K562 (cell line): ENCODE measurements at regions not wholly inside any gene's neighbourhood (a gene's known extent, or its start where the extent isn't known, plus 50 kb on each side); places are given as distances from the start of the nearest gene placed in this dataset.

ENCODE experiments used
- ATAC-seq: fragments of 200-7000 bp; cut with Tn5 transposase; 3 replicates; pipeline ENCODE4 v1.9.1; 2020; ENCODE audit warnings: moderate library complexity
- BruUV-seq: library from RNA; stranded (reverse); fragments of 400-500 nt; replicated peaks from 2 replicates; lab custom pipeline; 2021; lab: Mats Ljungman, UMichigan
- CTCF ChIA-PET: fragments of 300-600 bp; formaldehyde crosslinking; extraction: SDS; loops from one replicate; lab custom pipeline; 2021; ENCODE audit warnings: low intra/inter-chr PET ratio; lab: Yijun Ruan, JAX
- POLR2A ChIA-PET: fragments of 300-600, 350-650 bp; sonication (Branson Sonifier 250); formaldehyde crosslinking; extraction: SDS; loops from one replicate; lab custom pipeline; 2021; ENCODE audit warnings: antibody characterized with exemption, inconsistent platforms; lab: Yijun Ruan, JAX
- DNase-seq, 4 experiments: peaks; one replicate each; pipeline versions ENCODE4 v3.0.0 to v3.0.0-alpha.2; 2011 to 2018; ENCODE audit warnings: low spot score in 3 of 4, mixed read lengths in 3 of 4; ENCODE audit errors: extremely low read depth in 1 of 4
- FAIRE-seq: peaks from 2 replicates; lab custom pipeline; 2011; peaks lifted over from hg19 to GRCh38; lab: Jason Lieb, UNC
- H2AFZ ChIP-seq: 2 replicates; pipeline ENCODE4 v1.6.0; 2011; ENCODE audit warnings: low read depth, low read length, control low read depth, inconsistent platforms
- H3K27ac ChIP-seq: fragments of 200-600 bp; 3 replicates; pipeline ENCODE4 v1.8.0; 2011; ENCODE audit warnings: low read depth, mild to moderate bottlenecking, control low read depth, inconsistent platforms, low read length, moderate library complexity, mixed read lengths; ENCODE audit errors: extremely low read depth
- H3K27me3 ChIP-seq, 2 experiments: fragments of 300-600 bp in 1 of 2; 2 replicates in 1 of 2; 3 replicates in 1 of 2; pipeline versions ENCODE4 v1.6.0 to v1.8.0; 2011; ENCODE audit warnings: inconsistent platforms in 2 of 2, low read length in 2 of 2, mild to moderate bottlenecking in 1 of 2, mixed read lengths in 1 of 2, moderate library complexity in 1 of 2; ENCODE audit not compliant: control insufficient read depth in 2 of 2, insufficient read depth in 2 of 2
- H3K36me3 ChIP-seq: fragments of 300-600 bp; 3 replicates; pipeline ENCODE4 v1.8.0; 2011; ENCODE audit warnings: mild to moderate bottlenecking, low read length, inconsistent platforms; ENCODE audit not compliant: control insufficient read depth, insufficient read depth
- H3K4me1 ChIP-seq, 2 experiments: fragments of 200-600 bp in 1 of 2; replicated peaks in 1 of 2; 2 replicates in 1 of 2; 3 replicates in 1 of 2; pipeline versions ENCODE4 v1.5.1 to v1.8.0; 2011; ENCODE audit warnings: inconsistent platforms in 2 of 2, low read length in 2 of 2, mild to moderate bottlenecking in 1 of 2, mixed read lengths in 1 of 2, moderate library complexity in 1 of 2; ENCODE audit not compliant: control insufficient read depth in 2 of 2, insufficient read depth in 2 of 2
- H3K4me2 ChIP-seq: 2 replicates; pipeline ENCODE4 v1.6.1; 2011; ENCODE audit warnings: low read length, control low read depth, inconsistent platforms, mixed read lengths; ENCODE audit not compliant: insufficient read depth
- H3K4me3 ChIP-seq: fragments of 200-600 bp; sonication (generic), shearing (Covaris generic); 2 replicates; pipeline ENCODE4 v1.5.1; 2016; ENCODE audit warnings: control low read depth, inconsistent platforms
- H3K79me2 ChIP-seq: fragments of 200-600 bp; 3 replicates; pipeline ENCODE4 v1.8.0; 2011; ENCODE audit warnings: low read length, inconsistent platforms; ENCODE audit not compliant: control insufficient read depth, insufficient read depth
- H3K9ac ChIP-seq, 2 experiments: 2 replicates each; pipeline versions ENCODE4 v1.6.0 to v1.6.1; 2011; ENCODE audit warnings: low read depth in 2 of 2, low read length in 2 of 2, control low read depth in 1 of 2, inconsistent platforms in 1 of 2, mild to moderate bottlenecking in 1 of 2, mixed read lengths in 1 of 2; ENCODE audit not compliant: insufficient read depth in 1 of 2
- H3K9me1 ChIP-seq: one replicate; pipeline ENCODE4 v1.6.0; 2011; ENCODE audit warnings: inconsistent platforms, mild to moderate bottlenecking, low read length, moderate library complexity; ENCODE audit not compliant: control insufficient read depth, insufficient read depth
- H3K9me3 ChIP-seq: replicated peaks from 2 replicates; pipeline ENCODE4 v1.5.1; 2011; ENCODE audit warnings: low read depth, low read length, inconsistent platforms; ENCODE audit not compliant: control insufficient read depth, insufficient read depth
- H4K20me1 ChIP-seq: replicated peaks from 2 replicates; pipeline ENCODE4 v1.6.1; 2011; ENCODE audit warnings: low read length, inconsistent platforms, mixed read lengths; ENCODE audit not compliant: control insufficient read depth, insufficient read depth
- TEAD4 ChIP-seq, 2 experiments: sonication (generic) in 1 of 2; formaldehyde crosslinking in 1 of 2; IDR thresholded peaks; 2 replicates each; pipeline versions ENCODE4 v1.6.1 to v1.8.0; 2012 to 2022; ENCODE audit warnings: borderline replicate concordance in 1 of 2, inconsistent platforms in 1 of 2, low read length in 1 of 2, mild to moderate bottlenecking in 1 of 2, missing genetic modification reagents in 1 of 2
- ZNF232 ChIP-seq: sonication (generic); formaldehyde crosslinking; IDR thresholded peaks from 2 replicates; pipeline ENCODE4 v1.8.0; 2022; ENCODE audit warnings: mild to moderate bottlenecking, missing genetic modification reagents
- WGBS: fragments of 100-300 bp; shearing (Covaris generic); methylation state at CpG from one replicate; pipeline ENCODE4 v1.1.6; 2016; ENCODE audit warnings: low coverage, mixed read lengths; ENCODE audit not compliant: insufficient coverage; ENCODE audit errors: missing lambda C conversion rate; 5-methylcytosine and 5-hydroxymethylcytosine counted together
- in situ Hi-C: fragments of 300-500 bp; cut with MboI; formaldehyde crosslinking; loops from 4 replicates; pipeline ENCODE4 v1.15.0; 2018; ENCODE audit warnings: inconsistent platforms, mixed read lengths
- intact Hi-C: fragments of 100-400 bp; cut with micrococcal nuclease; formaldehyde crosslinking; loops from 2 replicates; pipeline ENCODE4 v1.14.2; 2022
- TF ChIP-seq, protein P1 (sequence below), 2 experiments: IDR thresholded peaks in 1 of 2; conservative IDR thresholded peaks in 1 of 2; 2 replicates each; pipeline ENCODE4 v1.6.1; 2016; ENCODE audit warnings: low read depth in 2 of 2, mild to moderate bottlenecking in 1 of 2, missing compliant biosample characterization in 1 of 2, missing genetic modification characterization in 1 of 2, moderate library complexity in 1 of 2

DNA sequence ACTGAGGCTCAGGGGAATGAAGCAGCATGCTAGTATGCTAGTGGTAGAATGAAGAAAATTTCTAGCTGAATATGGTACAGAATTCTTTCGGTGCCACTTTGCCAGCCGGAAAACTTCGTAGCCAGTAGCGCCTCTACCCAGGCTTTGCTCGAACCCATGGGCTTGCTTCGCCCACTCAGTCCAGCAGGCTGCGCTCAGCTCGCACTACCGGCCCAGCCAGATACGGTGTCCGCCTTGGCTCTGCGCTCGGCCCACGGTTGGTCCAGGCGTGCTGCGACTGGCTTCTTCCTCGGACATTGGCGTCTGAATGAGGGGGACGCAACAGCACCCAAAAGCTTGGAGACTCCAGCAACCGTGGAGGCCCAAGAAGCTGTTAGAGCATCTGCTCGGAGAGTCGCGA lies 372.5 kb upstream of the CDH8 start:
- in situ Hi-C loops, result no loop called here
- 7% methylated on average over 23 of the region's 23 CpGs for WGBS
- no peaks in the 10 kb centered on the region for H3K79me2 ChIP-seq
- TF ChIP-seq ZNF232 (CRISPR knock-in tag) (no peak), TEAD4 (IDR thresholded peaks at IDR 0.05; ENCODE audit: low read length) (no peak), TEAD4 (CRISPR knock-in tag; IDR thresholded peaks at IDR 0.05; ENCODE audit: borderline replicate concordance) (no peak)
- TF ChIP-seq, protein P1, sequence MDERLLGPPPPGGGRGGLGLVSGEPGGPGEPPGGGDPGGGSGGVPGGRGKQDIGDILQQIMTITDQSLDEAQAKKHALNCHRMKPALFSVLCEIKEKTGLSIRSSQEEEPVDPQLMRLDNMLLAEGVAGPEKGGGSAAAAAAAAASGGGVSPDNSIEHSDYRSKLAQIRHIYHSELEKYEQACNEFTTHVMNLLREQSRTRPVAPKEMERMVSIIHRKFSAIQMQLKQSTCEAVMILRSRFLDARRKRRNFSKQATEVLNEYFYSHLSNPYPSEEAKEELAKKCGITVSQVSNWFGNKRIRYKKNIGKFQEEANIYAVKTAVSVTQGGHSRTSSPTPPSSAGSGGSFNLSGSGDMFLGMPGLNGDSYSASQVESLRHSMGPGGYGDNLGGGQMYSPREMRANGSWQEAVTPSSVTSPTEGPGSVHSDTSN (CRISPR knock-in tag; IDR thresholded peaks at IDR 0.05; ENCODE audit: low read depth), result no peak
- TF ChIP-seq, protein P1 (tag; conservative IDR thresholded peaks at IDR 0.05; ENCODE audit: low read depth), result no peak
- no peaks in the 10 kb centered on the region for H3K27me3 ChIP-seq
- no peak overlapping the region for H3K4me2 ChIP-seq
- ATAC-seq (no peak), DNase-seq (no peak), FAIRE-seq (no peak)
- no peaks in the 10 kb centered on the region for H3K9me3 ChIP-seq
- H3K9ac ChIP-seq, result no peak overlapping the region
- H3K4me1 ChIP-seq, result no peaks in the 10 kb centered on the region
- CTCF ChIA-PET, result no interaction called here
- no TSS peak for BruUV-seq
- POLR2A ChIA-PET, result no interaction called here
- no peak overlapping the region for H2AFZ ChIP-seq
- intact Hi-C loops, result no loop called here
- H4K20me1 ChIP-seq, result no peaks in the 10 kb centered on the region
- H3K36me3 ChIP-seq, result no peaks in the 10 kb centered on the region
- H3K27ac ChIP-seq, result no peak overlapping the region
- H3K9me1 ChIP-seq, result no peaks in the 10 kb centered on the region
- H3K4me3 ChIP-seq, result no peak overlapping the region
